CD14-positive monocyte (primary cell): ENCODE measurements at regions not wholly inside any gene's neighbourhood (a gene's known extent, or its start where the extent isn't known, plus 50 kb on each side); places are given as distances from the start of the nearest gene placed in this dataset.

Source experiments
- DNase-seq, 3 donors: peaks; one replicate each; pipeline ENCODE4 v3.0.0-alpha.2; 2011 to 2022
- H2AFZ ChIP-seq: 2 replicates; pipeline ENCODE4 v1.6.0; 2012; ENCODE audit warnings: mild to moderate bottlenecking, low read depth, low read length, inconsistent platforms; ENCODE audit not compliant: insufficient read depth, poor library complexity, severe bottlenecking
- H3K27ac ChIP-seq, 2 donors: 1 replicate in 1 of 2; 2 replicates in 1 of 2; pipeline ENCODE4 v1.5.1; 2012 to 2013; ENCODE audit warnings: low read length in 2 of 2, control low read depth in 1 of 2, inconsistent platforms in 1 of 2, low read depth in 1 of 2, mild to moderate bottlenecking in 1 of 2
- H3K27me3 ChIP-seq, 2 donors: one replicate each; pipeline versions ENCODE4 v1.6.0 to v1.6.1; 2011 to 2013; ENCODE audit warnings: low read length in 2 of 2; ENCODE audit not compliant: control insufficient read depth in 2 of 2, insufficient read depth in 2 of 2
- H3K36me3 ChIP-seq, 2 donors: replicated peaks in 1 of 2; 1 replicate in 1 of 2; 2 replicates in 1 of 2; pipeline versions ENCODE4 v1.5.1 to v1.6.1; 2012 to 2013; ENCODE audit warnings: low read length in 2 of 2, control low read depth in 1 of 2, inconsistent platforms in 1 of 2, mild to moderate bottlenecking in 1 of 2; ENCODE audit not compliant: insufficient read depth in 2 of 2, control insufficient read depth in 1 of 2
- H3K4me1 ChIP-seq, 2 donors: 1 replicate in 1 of 2; 2 replicates in 1 of 2; pipeline versions ENCODE4 v1.5.1 to v1.6.1; 2012 to 2013; ENCODE audit warnings: low read length in 2 of 2, control low read depth in 1 of 2, inconsistent platforms in 1 of 2, mild to moderate bottlenecking in 1 of 2, moderate library complexity in 1 of 2; ENCODE audit not compliant: insufficient read depth in 2 of 2, control insufficient read depth in 1 of 2
- H3K4me2 ChIP-seq: replicated peaks from 2 replicates; pipeline ENCODE3; 2012; ENCODE audit warnings: low read length, moderate library complexity, mild to moderate bottlenecking; ENCODE audit not compliant: poor library complexity, severe bottlenecking; ENCODE audit errors: extremely low read depth
- H3K4me3 ChIP-seq, 3 experiments: fragments of 200-600 bp in 1 of 3; sonication (generic) in 1 of 3; replicated peaks in 1 of 3; 1 replicate in 2 of 3; 2 replicates in 1 of 3; pipeline ENCODE4 v1.5.1; 2011 to 2013; ENCODE audit warnings: low read length in 3 of 3, mild to moderate bottlenecking in 3 of 3, control low read depth in 2 of 3, low read depth in 2 of 3, inconsistent platforms in 1 of 3, moderate library complexity in 1 of 3
- H3K79me2 ChIP-seq: 2 replicates; pipeline ENCODE4 v1.6.0; 2012; ENCODE audit warnings: mild to moderate bottlenecking, control low read depth, inconsistent platforms, low read length, moderate library complexity; ENCODE audit not compliant: insufficient read depth
- H3K9ac ChIP-seq: 2 replicates; pipeline ENCODE4 v1.6.0; 2017; ENCODE audit warnings: low read length, mild to moderate bottlenecking; ENCODE audit not compliant: insufficient read depth, poor library complexity, severe bottlenecking
- H3K9me3 ChIP-seq, 2 donors: replicated peaks in 1 of 2; 1 replicate in 1 of 2; 2 replicates in 1 of 2; pipeline versions ENCODE4 v1.5.1 to v1.6.1; 2012 to 2013; ENCODE audit warnings: low read length in 2 of 2, control low read depth in 1 of 2; ENCODE audit not compliant: control insufficient read depth in 1 of 2, insufficient read depth in 1 of 2
- H4K20me1 ChIP-seq: 2 replicates; pipeline ENCODE4 v1.6.0; 2012; ENCODE audit warnings: mild to moderate bottlenecking, low read length, control low read depth, moderate library complexity; ENCODE audit not compliant: insufficient read depth
- H3K27ac Mint-ChIP-seq, 7 donors: one replicate each; pipeline ENCODE4 v1.8.0; 2020; ENCODE audit warnings: mild to moderate bottlenecking in 7 of 7, mixed read lengths in 7 of 7, moderate library complexity in 6 of 7, inconsistent platforms in 2 of 7
- H3K27me3 Mint-ChIP-seq, 3 donors: one replicate each; pipeline ENCODE4 v1.8.0; 2021 to 2022; ENCODE audit warnings: low read depth in 3 of 3, mild to moderate bottlenecking in 3 of 3, mixed read lengths in 3 of 3, moderate library complexity in 3 of 3, inconsistent platforms in 1 of 3
- H3K36me3 Mint-ChIP-seq, 2 donors: one replicate each; pipeline ENCODE4 v1.8.0; 2020; ENCODE audit warnings: mixed read lengths in 2 of 2, inconsistent platforms in 1 of 2, mild to moderate bottlenecking in 1 of 2
- H3K4me1 Mint-ChIP-seq: one replicate; pipeline ENCODE4 v1.8.0; 2020; ENCODE audit warnings: mild to moderate bottlenecking, mixed read lengths
- H3K4me3 Mint-ChIP-seq, 2 donors: one replicate each; pipeline ENCODE4 v1.8.0; 2020; ENCODE audit warnings: mild to moderate bottlenecking in 2 of 2, mixed read lengths in 2 of 2, moderate library complexity in 1 of 2
- H3K9me3 Mint-ChIP-seq, 7 donors: one replicate each; pipeline ENCODE4 v1.8.0; 2020 to 2022; ENCODE audit warnings: mixed read lengths in 7 of 7, mild to moderate bottlenecking in 6 of 7, moderate library complexity in 6 of 7, inconsistent platforms in 2 of 7
- CTCF ChIP-seq: fragments of 200-600 bp; IDR thresholded peaks from one replicate; pipeline ENCODE4 v1.8.0; 2022; ENCODE audit warnings: antibody characterized with exemption, mild to moderate bottlenecking
- WGBS: methylation state at CpG from one replicate; pipeline ENCODE4 v1.1.5; 2013; ENCODE audit warnings: missing lambda C conversion rate; ENCODE audit not compliant: insufficient coverage; 5-methylcytosine and 5-hydroxymethylcytosine counted together
- intact Hi-C, 2 donors: fragments of 100-400 bp; cut with micrococcal nuclease; formaldehyde crosslinking; loops; one replicate each; pipeline versions ENCODE4 v1.15.0 to v1.15.1; 2023

- Histone ChIP-seq H3K79me2 (no peaks in the 10 kb centered on the region), H3K4me2 (no peak overlapping the region), H3K9ac (no peak overlapping the region), H3K27me3 (no peaks in the 10 kb centered on the region), H4K20me1 (no peaks in the 10 kb centered on the region), H3K4me1 (no peaks in the 10 kb centered on the region), H3K9me3 (no peaks in the 10 kb centered on the region), H3K27ac (no peak overlapping the region), H3K4me3 (no peak overlapping the region), H3K36me3 (no peaks in the 10 kb centered on the region), H2AFZ (no peak overlapping the region)
- no peak for DNase-seq
- Mint-ChIP-seq H3K27me3 (no peaks in the 10 kb centered on the region), H3K4me3 (no peak overlapping the region), H3K9me3 (peaks cover 0 to 3% (median 0%) of the 10 kb centered on the region in 7 donors), H3K36me3 (no peaks in the 10 kb centered on the region), H3K4me1 (no peaks in the 10 kb centered on the region), H3K27ac (no peak overlapping the region)
- intact Hi-C loops: no loop called here
- TF ChIP-seq CTCF: no peak
These were observed 281.4 kb downstream of the TUSC1 start for GRCh38 chr9:25396828-25397227.

- no peak for DNase-seq
- no peak overlapping the region for H3K9ac ChIP-seq
- no peaks in the 10 kb centered on the region for H4K20me1 ChIP-seq
- Mint-ChIP-seq H3K4me3 (no peak overlapping the region), H3K36me3 (no peaks in the 10 kb centered on the region), H3K27ac (no peak overlapping the region), H3K9me3 (peaks cover 0 to 7% (median 2%) of the 10 kb centered on the region in 7 donors), H3K4me1 (no peaks in the 10 kb centered on the region), H3K27me3 (peaks cover 0 to 2% (median 0%) of the 10 kb centered on the region in 3 donors)
- no peaks in the 10 kb centered on the region for H3K27me3 ChIP-seq
- H3K4me2 ChIP-seq: no peak overlapping the region
- H3K4me3 ChIP-seq: no peak overlapping the region
- TF ChIP-seq CTCF: no peak
- no peak overlapping the region for H3K27ac ChIP-seq
- H3K79me2 ChIP-seq: no peaks in the 10 kb centered on the region
- no peak overlapping the region for H2AFZ ChIP-seq
- no peaks in the 10 kb centered on the region for H3K36me3 ChIP-seq
- intact Hi-C loops: no loop called here
- no CpG with 5 or more reads among the region's 1 CpG for WGBS
- no peaks in the 10 kb centered on the region for H3K4me1 ChIP-seq
- peaks cover 4 to 16% of the 10 kb centered on the region in 2 donors for H3K9me3 ChIP-seq
These were observed 297.1 kb downstream of the TUSC1 start for GRCh38 chr9:25381141-25381540.
